ENCODE measurements at regions not wholly inside any gene's neighbourhood (a gene's known extent, or its start where the extent isn't known, plus 50 kb on each side); places are given as distances from the start of the nearest gene placed in this dataset.

GRCh38 chrX:78527818-78528217 is 131.3 kb downstream of the RTL3 start:
- Histone ChIP-seq H3K4me3 (no peak overlapping the region), H3K27ac (no peak overlapping the region)
- no peak for TF ChIP-seq CTCF (IDR thresholded peaks at IDR 0.05)
- DNase-seq (ENCODE audit: low spot score) = no peak

GRCh38 chrX:78527263-78527662 is 131.9 kb downstream of the RTL3 start:
- TF ChIP-seq CTCF (IDR thresholded peaks at IDR 0.05) = no peak
- Histone ChIP-seq H3K4me3 (no peak overlapping the region), H3K27ac (no peak overlapping the region)
- no peak for DNase-seq (ENCODE audit: low spot score)

GRCh38 chrX:78522601-78523000 is 136.5 kb downstream of the RTL3 start:
- TF ChIP-seq CTCF (IDR thresholded peaks at IDR 0.05) = no peak
- no peak overlapping the region for H3K27ac ChIP-seq
- H3K4me3 ChIP-seq = no peak overlapping the region
- DNase-seq (ENCODE audit: low spot score) = no peak

- Histone ChIP-seq H3K4me3 (no peak overlapping the region), H3K27ac (no peak overlapping the region)
- no peak for DNase-seq (ENCODE audit: low spot score)
- TF ChIP-seq CTCF (IDR thresholded peaks at IDR 0.05) = no peak
Measured at GRCh38 chrX:78517124-78517523, 142.0 kb downstream of the RTL3 start.

GRCh38 chrX:78514852-78515251 is 144.3 kb downstream of the RTL3 start:
- Histone ChIP-seq H3K4me3 (no peak overlapping the region), H3K27ac (peak overlapping the region in 1 of 2 donors; percentile 12)
- DNase-seq (ENCODE audit: low spot score) = no peak
- TF ChIP-seq CTCF (IDR thresholded peaks at IDR 0.05) = no peak

GRCh38 chrX:78513971-78514738 is 145.0 kb downstream of the RTL3 start:
- H3K4me3 ChIP-seq = no peak overlapping the region
- DNase-seq (ENCODE audit: low spot score) = no peak
- no peak for TF ChIP-seq CTCF (IDR thresholded peaks at IDR 0.05)
- H3K27ac ChIP-seq = no peak overlapping the region

- DNase-seq (ENCODE audit: low spot score) = no peak
- TF ChIP-seq CTCF (IDR thresholded peaks at IDR 0.05) = no peak
- H3K27ac ChIP-seq = no peak overlapping the region
Measured at GRCh38 chrX:78506248-78506647, 152.9 kb downstream of the RTL3 start.

More at GRCh38 chrX:78506248-78506647, 152.9 kb downstream of the RTL3 start:
- no peak overlapping the region for H3K4me3 ChIP-seq

Data from coronary artery (tissue), 2 donors.